HepG2 (cell line): ENCODE measurements at regions not wholly inside any gene's neighbourhood (a gene's known extent, or its start where the extent isn't known, plus 50 kb on each side); places are given as distances from the start of the nearest gene placed in this dataset.

Experiments
- CBX1 ChIP-seq: IDR thresholded peaks from one replicate; pipeline ENCODE4 v1.6.1; 2016; ENCODE audit warnings: antibody characterized with exemption, low read depth
- CENPX ChIP-seq: sonication (generic); formaldehyde crosslinking; IDR thresholded peaks from 2 replicates; pipeline ENCODE4 v1.9.0; 2021; ENCODE audit warnings: mild to moderate bottlenecking, missing genetic modification reagents, moderate library complexity
- E2F5 ChIP-seq: sonication (generic); formaldehyde crosslinking; conservative IDR thresholded peaks from 2 replicates; pipeline ENCODE4 v1.4.0; 2020; ENCODE audit warnings: missing genetic modification reagents
- ETS1 ChIP-seq: sonication (generic); formaldehyde crosslinking; IDR thresholded peaks from 2 replicates; pipeline ENCODE4 v1.4.0; 2020; ENCODE audit warnings: missing genetic modification reagents
- FIP1L1 ChIP-seq: fragments of 200-400 bp; formaldehyde crosslinking; IDR thresholded peaks from 2 replicates; pipeline ENCODE4 v1.6.1; 2018; ENCODE audit warnings: low read depth, mild to moderate bottlenecking, low read length, moderate library complexity, borderline replicate concordance; ENCODE audit not compliant: insufficient read depth
- IRF1 ChIP-seq: sonication (generic); formaldehyde crosslinking; IDR thresholded peaks from 2 replicates; pipeline ENCODE4 v1.4.0; 2020; ENCODE audit warnings: low read depth, mild to moderate bottlenecking, missing genetic modification reagents
- ISL2 ChIP-seq: sonication (generic); formaldehyde crosslinking; IDR thresholded peaks from 2 replicates; pipeline ENCODE4 v1.5.0; 2020; ENCODE audit warnings: missing genetic modification reagents
- KDM3A ChIP-seq: IDR thresholded peaks from 2 replicates; pipeline ENCODE4 v1.6.1; 2018; ENCODE audit warnings: low read depth, missing compliant biosample characterization
- NCOR1 ChIP-seq: fragments of 200-600 bp; sonication (generic); IDR thresholded peaks from 2 replicates; pipeline ENCODE4 v1.7.0; 2017; ENCODE audit warnings: antibody characterized with exemption, low read length, borderline replicate concordance
- RARA ChIP-seq: IDR thresholded peaks from 2 replicates; pipeline ENCODE4 v1.6.1; 2016; ENCODE audit warnings: missing genetic modification reagents, missing compliant biosample characterization
- RBFOX2 ChIP-seq: fragments of 200-400 bp; formaldehyde crosslinking; IDR thresholded peaks from 2 replicates; pipeline ENCODE4 v1.6.1; 2017; ENCODE audit warnings: low read depth, mild to moderate bottlenecking, low read length
- RBM22 ChIP-seq: fragments of 200-400 bp; formaldehyde crosslinking; optimal IDR thresholded peaks from 2 replicates; pipeline ENCODE3; 2017; ENCODE audit warnings: mild to moderate bottlenecking, low read length, moderate library complexity
- RELA ChIP-seq: sonication (generic); formaldehyde crosslinking; IDR thresholded peaks from 2 replicates; pipeline ENCODE4 v1.4.0; 2020; ENCODE audit warnings: missing genetic modification reagents
- SIX4 ChIP-seq: sonication (generic); formaldehyde crosslinking; IDR thresholded peaks from 2 replicates; pipeline ENCODE4 v1.4.0; 2020; ENCODE audit warnings: missing genetic modification reagents
- YEATS2 ChIP-seq: sonication (generic); formaldehyde crosslinking; IDR thresholded peaks from 2 replicates; pipeline ENCODE4 v1.4.0; 2020; ENCODE audit warnings: missing genetic modification reagents, borderline replicate concordance
- ZNF138 ChIP-seq: sonication (generic); formaldehyde crosslinking; IDR thresholded peaks from 2 replicates; pipeline ENCODE4 v1.5.0; 2020; ENCODE audit warnings: mild to moderate bottlenecking, low read depth, missing genetic modification reagents
- ZNF253 ChIP-seq: sonication (generic); formaldehyde crosslinking; IDR thresholded peaks from 2 replicates; pipeline ENCODE4 v1.8.0; 2022; ENCODE audit warnings: mild to moderate bottlenecking, missing genetic modification reagents, borderline replicate concordance
- ZNF337 ChIP-seq: sonication (generic); formaldehyde crosslinking; IDR thresholded peaks from 2 replicates; pipeline ENCODE4 v1.5.1; 2020; ENCODE audit warnings: missing genetic modification reagents, low read depth, mild to moderate bottlenecking, borderline replicate concordance
- ZNF605 ChIP-seq: sonication (generic); formaldehyde crosslinking; IDR thresholded peaks from 2 replicates; pipeline ENCODE4 v1.8.0; 2022; ENCODE audit warnings: mild to moderate bottlenecking, missing genetic modification reagents
- ZNF609 ChIP-seq: sonication (generic); formaldehyde crosslinking; IDR thresholded peaks from 2 replicates; pipeline ENCODE4 v1.4.0; 2020; ENCODE audit warnings: mild to moderate bottlenecking, missing genetic modification reagents, borderline replicate concordance
- ZNF615 ChIP-seq: sonication (generic); formaldehyde crosslinking; IDR thresholded peaks from 2 replicates; pipeline ENCODE4 v1.5.0; 2020; ENCODE audit warnings: mild to moderate bottlenecking, missing genetic modification reagents, borderline replicate concordance
- ZNF816 ChIP-seq: sonication (generic); formaldehyde crosslinking; IDR thresholded peaks from 2 replicates; pipeline ENCODE4 v1.8.0; 2022; ENCODE audit warnings: missing genetic modification reagents, mild to moderate bottlenecking, borderline replicate concordance

GRCh38 chr12:114799574-114800487 lies 115.9 kb upstream of the TBX3 start (continued):
- TF ChIP-seq ZNF605 (peak; percentile 71; the same call in 1 of the 2 replicates), YEATS2 (peak; percentile 82; the same call in 1 of the 2 replicates), RBM22 (no peak), ISL2 (CRISPR knock-in tag) (peak; percentile 99), NCOR1 (peak; percentile 92; the same call in 1 of the 2 replicates), RARA (CRISPR knock-in tag) (peak; percentile 99), CBX1 (peak; percentile 78), RELA (CRISPR knock-in tag) (peak; percentile 66; the same call in 1 of the 2 replicates), RBFOX2 (peak; percentile 58), ZNF615 (CRISPR knock-in tag) (0 out of 2 replicates have a peak, but pooled peaks have one; percentile 64), IRF1 (CRISPR knock-in tag) (0 out of 2 replicates have a peak, but pooled peaks have one; percentile 32), CENPX (CRISPR knock-in tag) (no peak), SIX4 (peak; percentile 89), KDM3A (CRISPR knock-in tag) (peak; percentile 98), ZNF609 (CRISPR knock-in tag) (peak; percentile 100), ZNF138 (CRISPR knock-in tag) (no peak), FIP1L1 (0 out of 2 replicates have a peak, but pooled peaks have one; percentile 16), ETS1 (CRISPR knock-in tag) (no peak), ZNF253 (CRISPR knock-in tag) (no peak), ZNF816 (CRISPR knock-in tag) (no peak), ZNF337 (CRISPR knock-in tag) (peak; percentile 82; the same call in 1 of the 2 replicates), E2F5 (CRISPR knock-in tag) (no peak)
